AG04449 (cell line): ENCODE measurements at regions not wholly inside any gene's neighbourhood (a gene's known extent, or its start where the extent isn't known, plus 50 kb on each side); places are given as distances from the start of the nearest gene placed in this dataset.
"Not testable (repeated sequence)": the region's sequence is repeated elsewhere in the genome, so short reads cannot be mapped to it uniquely, and the experiment has no call there.

ENCODE experiments used
- CTCF ChIA-PET: fragments of 350-600 bp; formaldehyde crosslinking; extraction: SDS; loops from one replicate; lab custom pipeline; 2021; ENCODE audit warnings: antibody characterized with exemption; lab: Yijun Ruan, JAX
- POLR2A ChIA-PET: fragments of 400-600, 350-600 bp; formaldehyde crosslinking; extraction: SDS; loops from one replicate; lab custom pipeline; 2020; ENCODE audit warnings: antibody characterized with exemption, inconsistent platforms; lab: Yijun Ruan, JAX
- DNase-seq: peaks from one replicate; pipeline ENCODE4 v3.0.0-alpha.2; 2010; ENCODE audit warnings: low read depth, low spot score
- H3K4me3 ChIP-seq: 2 replicates; pipeline ENCODE4 v1.5.1; 2011; ENCODE audit warnings: low read depth, mild to moderate bottlenecking, control low read depth, low read length
- CTCF ChIP-seq: IDR thresholded peaks from one replicate; pipeline ENCODE4 v1.5.1; 2011; ENCODE audit warnings: mild to moderate bottlenecking, moderate library complexity, low read length, control low read depth, inconsistent platforms; ENCODE audit not compliant: insufficient read depth; ENCODE audit errors: missing control alignments

- ChIA-PET CTCF (no interaction called here), POLR2A (no interaction called here)
- no peak for DNase-seq
- H3K4me3 ChIP-seq, result no peak overlapping the region
- no peak for TF ChIP-seq CTCF
These were observed 223.7 kb downstream of the FBXO4 start for GRCh38 chr5:42148813-42149212.

- ChIA-PET POLR2A (no interaction called here), CTCF (no interaction called here)
- no peak for DNase-seq
- H3K4me3 ChIP-seq, result no peak overlapping the region
- TF ChIP-seq CTCF, result no peak
These were observed 232.1 kb downstream of the FBXO4 start for GRCh38 chr5:42157215-42157614.

GRCh38 chr5:42163083-42163482 lies 238.0 kb downstream of the FBXO4 start:
- ChIA-PET CTCF (no interaction called here), POLR2A (no interaction called here)
- no peak for DNase-seq
- no peak overlapping the region for H3K4me3 ChIP-seq
- no peak for TF ChIP-seq CTCF

GRCh38 chr5:42168091-42168670 lies 243.1 kb downstream of the FBXO4 start:
- ChIA-PET CTCF (no interaction called here), POLR2A (no interaction called here)
- no peak for DNase-seq
- TF ChIP-seq CTCF, result no peak
- H3K4me3 ChIP-seq, result no peak overlapping the region

GRCh38 chr5:42176118-42176517 lies 247.1 kb upstream of the GHR start:
- H3K4me3 ChIP-seq, DNase-seq, CTCF ChIA-PET, POLR2A ChIA-PET: not testable (repeated sequence)

- POLR2A ChIA-PET, H3K4me3 ChIP-seq, CTCF ChIA-PET, DNase-seq: not testable (repeated sequence)
These were observed 243.4 kb upstream of the GHR start for GRCh38 chr5:42179843-42180242.

GRCh38 chr5:42216904-42217303 lies 206.3 kb upstream of the GHR start:
- no peak for TF ChIP-seq CTCF
- CTCF ChIA-PET, result no interaction called here
- POLR2A ChIA-PET, result no interaction called here
- no peak for DNase-seq
- no peak overlapping the region for H3K4me3 ChIP-seq

GRCh38 chr5:42217791-42218190 lies 205.4 kb upstream of the GHR start:
- H3K4me3 ChIP-seq, result no peak overlapping the region
- no peak for TF ChIP-seq CTCF
- CTCF ChIA-PET, result no interaction called here
- DNase-seq, result no peak
- POLR2A ChIA-PET, result no interaction called here
